NB4 (cell line): ENCODE measurements at regions not wholly inside any gene's neighbourhood (a gene's known extent, or its start where the extent isn't known, plus 50 kb on each side); places are given as distances from the start of the nearest gene placed in this dataset.
"Not testable (repeated sequence)": the region's sequence is repeated elsewhere in the genome, so short reads cannot be mapped to it uniquely, and the experiment has no call there.

Source experiments
- DNase-seq: peaks from one replicate; pipeline ENCODE4 v3.0.0; 2010; ENCODE audit warnings: low read depth
- H3K4me3 ChIP-seq: one replicate; pipeline ENCODE4 v1.5.1; 2011; ENCODE audit warnings: mild to moderate bottlenecking, low read depth, low read length, moderate library complexity
- CTCF ChIP-seq: IDR thresholded peaks from one replicate; pipeline ENCODE4 v1.5.1; 2012; ENCODE audit warnings: low read depth, low read length
- MAX ChIP-seq: IDR thresholded peaks from 2 replicates; pipeline ENCODE4 v1.6.1; 2011; ENCODE audit warnings: low read depth, low read length
- MYC ChIP-seq: IDR thresholded peaks from 2 replicates; pipeline ENCODE4 v1.6.1; 2011; ENCODE audit warnings: low read depth, low read length
- POLR2A ChIP-seq: IDR thresholded peaks from 2 replicates; pipeline ENCODE4 v1.6.1; 2011; ENCODE audit warnings: mild to moderate bottlenecking; ENCODE audit not compliant: insufficient read length; ENCODE audit errors: extremely low read depth

- no peak overlapping the region for H3K4me3 ChIP-seq
- TF ChIP-seq CTCF (no peak), MAX (no peak), MYC (no peak), POLR2A (no peak)
- no peak for DNase-seq
Measured at GRCh38 chr17:31733326-31733725, 125.7 kb downstream of the COPRS start.

GRCh38 chr17:31731585-31732154, 127.4 kb downstream of the COPRS start:
- not testable (repeated sequence) for H3K4me3 ChIP-seq, DNase-seq

- TF ChIP-seq POLR2A, result no peak
- no peak overlapping the region for H3K4me3 ChIP-seq
- no peak for DNase-seq
Measured at GRCh38 chr17:31731118-31731517, 127.9 kb downstream of the COPRS start.

- TF ChIP-seq MAX, result no peak
- no peak for TF ChIP-seq CTCF
- TF ChIP-seq POLR2A, result no peak
- TF ChIP-seq MYC, result no peak
- no peak for DNase-seq
- H3K4me3 ChIP-seq, result no peak overlapping the region
Measured at GRCh38 chr17:31726980-31727427, 132.0 kb downstream of the COPRS start.

GRCh38 chr17:31724619-31725018, 134.4 kb downstream of the COPRS start:
- H3K4me3 ChIP-seq, result no peak overlapping the region
- no peak for DNase-seq
- TF ChIP-seq MYC (no peak), POLR2A (no peak), CTCF (no peak), MAX (no peak)

- peak; percentile 30 for DNase-seq
- no peak overlapping the region for H3K4me3 ChIP-seq
- no peak for TF ChIP-seq POLR2A
- no peak for TF ChIP-seq MAX
- no peak for TF ChIP-seq CTCF
- TF ChIP-seq MYC, result no peak
Measured at GRCh38 chr17:31724026-31724425, 135.0 kb downstream of the COPRS start.

- TF ChIP-seq MAX (0 out of 2 replicates have a peak, but pooled peaks have one; percentile 24), POLR2A (no peak), CTCF (no peak), MYC (0 out of 2 replicates have a peak, but pooled peaks have one; percentile 29)
- DNase-seq, result peak; percentile 93
- H3K4me3 ChIP-seq, result peak overlapping the region; percentile 58
Measured at GRCh38 chr17:31722251-31723056, 136.6 kb downstream of the COPRS start.
